ENCODE measurements at regions not wholly inside any gene's neighbourhood (a gene's known extent, or its start where the extent isn't known, plus 50 kb on each side); places are given as distances from the start of the nearest gene placed in this dataset.

DNA sequence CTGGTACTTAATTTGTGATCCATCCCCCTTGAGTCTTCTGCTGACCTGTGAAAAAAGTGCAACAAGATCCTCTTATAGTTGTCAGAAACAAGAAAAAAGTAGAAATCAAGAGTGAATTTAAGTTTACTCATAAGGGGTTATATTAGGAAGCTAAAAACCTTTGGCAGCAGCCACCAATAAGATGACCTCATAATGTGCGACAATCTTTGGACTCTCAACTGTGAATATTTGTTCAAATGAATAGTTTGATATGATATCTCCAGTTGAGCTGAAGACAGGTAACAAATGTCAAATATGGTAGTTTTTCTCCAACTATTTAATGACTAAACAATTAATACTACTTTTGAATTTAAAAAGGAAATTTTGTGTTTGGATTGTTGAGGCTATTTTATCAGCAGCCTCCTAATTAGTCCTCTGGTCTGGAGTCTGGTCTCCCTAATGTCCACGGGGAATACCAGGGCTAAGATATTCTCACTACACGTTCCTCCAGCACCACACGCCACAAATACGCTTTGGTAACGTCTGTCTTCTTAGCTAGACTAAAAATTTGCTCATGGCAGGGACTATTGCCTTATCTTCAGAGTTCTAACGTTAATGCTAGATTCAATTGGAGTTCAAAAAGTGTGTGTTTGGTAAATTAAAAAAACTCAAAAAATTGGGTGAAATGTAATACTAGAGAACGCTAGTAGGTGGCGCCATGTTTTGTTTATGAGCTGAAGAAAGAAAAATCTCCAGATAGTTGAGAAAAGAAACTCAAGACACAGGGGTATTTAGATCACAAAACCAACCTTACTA is 51.0 kb upstream of the PDX1 start:
- Histone ChIP-seq H3K4me1 (ENCODE audit: control insufficient read depth, insufficient read depth, low read length) (no peaks in the 10 kb centered on the region), H3K27me3 (ENCODE audit: control insufficient read depth, insufficient read depth, low read length) (peaks cover 29% of the 10 kb centered on the region), H3K9ac (ENCODE audit: low read length) (no peak overlapping the region), H3K27ac (ENCODE audit: low read depth, low read length) (no peak overlapping the region), H3K4me3 (ENCODE audit: low read depth, low read length) (no peak overlapping the region), H3K36me3 (ENCODE audit: control insufficient read depth, insufficient read depth, low read length) (no peaks in the 10 kb centered on the region), H3K9me3 (ENCODE audit: control insufficient read depth, insufficient read depth, low read depth, low read length) (no peaks in the 10 kb centered on the region)

GRCh38 chr13:27869436-27870095 is 50.2 kb upstream of the PDX1 start:
- Histone ChIP-seq H3K27ac (ENCODE audit: low read depth, low read length) (no peak overlapping the region), H3K4me1 (ENCODE audit: control insufficient read depth, insufficient read depth, low read length) (no peaks in the 10 kb centered on the region), H3K36me3 (ENCODE audit: control insufficient read depth, insufficient read depth, low read length) (no peaks in the 10 kb centered on the region), H3K4me3 (ENCODE audit: low read depth, low read length) (no peak overlapping the region), H3K9ac (ENCODE audit: low read length) (no peak overlapping the region), H3K27me3 (ENCODE audit: control insufficient read depth, insufficient read depth, low read length) (peaks cover 27% of the 10 kb centered on the region), H3K9me3 (ENCODE audit: control insufficient read depth, insufficient read depth, low read depth, low read length) (no peaks in the 10 kb centered on the region)

All from HUES6 (cell line).